GM18498 (cell line): ENCODE measurements at regions not wholly inside any gene's neighbourhood (a gene's known extent, or its start where the extent isn't known, plus 50 kb on each side); places are given as distances from the start of the nearest gene placed in this dataset.
"Not testable (repeated sequence)": the region's sequence is repeated elsewhere in the genome, so short reads cannot be mapped to it uniquely, and the experiment has no call there.

ENCODE experiments used
- ATAC-seq: cut with Tn5 transposase; IDR thresholded peaks from one replicate; pipeline ENCODE4 v1.9.1; 2021; ENCODE audit warnings: mild to moderate bottlenecking, moderate library complexity; ENCODE audit not compliant: unreplicated experiment

- ATAC-seq, result no peak
These were observed 517.2 kb downstream of the NYAP2 start for GRCh38 chr2:225916692-225917091.

GRCh38 chr2:225911019-225911418 lies 511.5 kb downstream of the NYAP2 start:
- no peak for ATAC-seq

- ATAC-seq, result no peak
These were observed 495.6 kb downstream of the NYAP2 start for GRCh38 chr2:225895126-225895525.

- no peak for ATAC-seq
These were observed 494.9 kb downstream of the NYAP2 start for GRCh38 chr2:225894236-225894980.

- ATAC-seq, result no peak
These were observed 493.6 kb downstream of the NYAP2 start for GRCh38 chr2:225893151-225893550.

DNA sequence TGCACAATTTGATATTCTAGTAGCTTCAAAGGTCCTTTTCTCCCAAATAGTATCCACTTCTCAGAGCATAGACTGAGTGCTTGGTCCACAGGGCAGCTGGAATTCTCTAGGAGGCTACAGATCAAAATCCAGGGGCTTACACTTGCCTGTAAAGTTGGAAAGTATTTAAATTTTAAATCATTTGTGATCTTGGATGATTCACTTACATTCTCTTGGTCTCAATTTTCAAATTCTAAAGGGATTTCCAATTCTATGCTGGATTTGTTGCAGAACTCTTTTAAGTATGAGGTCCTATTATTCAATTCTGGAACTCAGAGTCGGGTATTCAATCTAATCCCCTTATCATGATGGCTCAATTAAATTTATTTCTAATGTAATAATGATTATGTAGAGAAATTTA lies 492.3 kb downstream of the NYAP2 start:
- no peak for ATAC-seq

GRCh38 chr2:225891013-225891412 lies 491.5 kb downstream of the NYAP2 start:
- no peak for ATAC-seq

DNA sequence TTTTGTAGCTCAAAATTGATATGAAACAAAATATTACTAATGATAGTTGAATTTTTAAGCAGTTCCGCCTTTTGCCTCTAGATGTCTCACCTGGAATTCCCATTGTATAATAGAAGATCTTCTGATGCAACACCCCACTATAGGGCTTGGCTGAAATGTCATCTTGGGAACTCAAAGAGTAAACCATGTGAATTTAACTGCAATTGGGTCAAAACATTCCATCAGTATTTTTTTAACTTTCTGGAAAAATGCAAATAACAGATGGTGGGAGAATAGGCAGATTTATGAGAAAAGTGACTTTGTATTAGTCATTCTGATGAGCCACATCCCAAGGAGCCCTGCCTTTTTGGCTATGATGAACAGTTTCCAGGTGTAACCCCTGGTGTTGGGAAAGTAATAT lies 489.9 kb downstream of the NYAP2 start:
- peak; percentile 70 for ATAC-seq

DNA sequence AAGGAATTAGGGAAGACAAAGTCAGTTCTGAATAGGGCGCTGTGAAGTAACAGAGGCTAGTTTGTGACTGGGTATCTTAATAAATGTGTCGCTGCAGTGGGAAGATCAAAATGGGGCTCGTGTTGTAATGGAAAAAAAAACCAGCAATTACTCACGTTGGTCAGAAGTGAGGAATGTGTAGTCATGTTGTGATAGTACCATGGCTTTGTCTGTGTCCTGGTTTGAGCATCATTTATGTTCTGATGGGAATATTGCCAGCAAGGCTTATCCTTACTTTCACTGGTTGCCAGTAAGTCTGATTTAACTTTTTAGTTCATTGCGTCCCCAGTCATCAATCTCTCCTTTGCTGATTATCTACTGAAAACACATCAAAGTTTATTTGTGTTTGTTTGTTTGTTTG lies 467.6 kb downstream of the NYAP2 start:
- ATAC-seq, result no peak

DNA sequence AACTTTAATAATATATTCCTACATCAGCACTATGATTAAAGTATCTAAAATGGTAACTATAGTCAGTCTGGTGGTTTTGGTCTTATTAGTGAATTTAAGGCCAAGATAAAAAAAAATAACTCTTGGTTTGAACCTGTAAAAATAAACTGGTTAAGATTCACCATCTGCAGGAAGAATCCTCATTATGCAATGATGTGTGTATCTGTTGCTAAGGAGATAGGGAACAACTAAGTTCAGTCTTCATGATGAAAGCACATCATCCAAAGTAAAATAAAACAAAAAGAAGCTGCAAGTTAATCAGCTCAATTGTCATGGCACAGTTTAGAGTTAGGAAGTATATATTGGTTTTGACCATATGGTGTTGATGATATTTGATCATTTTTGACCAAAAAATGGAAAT lies 466.0 kb downstream of the NYAP2 start:
- ATAC-seq, result no peak

DNA sequence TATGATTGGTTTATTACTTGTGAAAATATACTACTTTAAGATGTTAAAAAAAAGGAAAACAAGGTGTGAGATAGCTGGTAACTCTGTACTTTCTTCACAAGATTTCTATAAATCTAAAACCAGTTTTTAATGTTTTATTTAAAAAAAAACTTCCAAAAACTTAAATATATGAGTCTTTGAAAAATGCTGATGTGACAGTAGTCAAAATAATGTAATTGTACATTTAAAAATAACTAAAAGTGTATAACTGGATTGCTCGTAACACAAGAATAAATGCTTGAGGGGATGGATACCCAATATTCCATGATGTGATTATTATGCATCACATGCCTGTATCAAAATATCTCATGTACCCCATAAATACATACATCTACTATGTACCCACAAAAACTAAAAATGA lies 464.9 kb downstream of the NYAP2 start:
- no peak for ATAC-seq

- ATAC-seq, result no peak
These were observed 443.4 kb downstream of the NYAP2 start for GRCh38 chr2:225842939-225843338.

DNA sequence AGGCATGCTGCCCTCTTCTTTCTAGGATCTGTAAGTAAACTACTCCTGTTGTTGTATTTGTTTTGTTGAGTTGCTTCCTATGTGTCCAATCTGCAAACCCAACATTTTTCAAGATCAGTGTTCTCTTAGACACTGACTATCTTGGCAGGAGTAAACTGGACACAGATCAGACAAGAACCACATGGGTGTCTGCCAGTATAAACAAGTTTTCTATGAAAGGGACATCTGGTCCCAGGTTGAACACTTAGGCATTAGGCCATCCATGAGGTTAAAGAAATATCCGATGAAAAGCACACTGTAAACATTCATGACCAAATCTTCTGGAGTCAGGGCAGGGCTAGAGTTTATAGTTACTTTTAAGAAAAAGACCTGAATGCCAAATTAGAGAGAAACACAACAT lies 441.8 kb downstream of the NYAP2 start:
- no peak for ATAC-seq

DNA sequence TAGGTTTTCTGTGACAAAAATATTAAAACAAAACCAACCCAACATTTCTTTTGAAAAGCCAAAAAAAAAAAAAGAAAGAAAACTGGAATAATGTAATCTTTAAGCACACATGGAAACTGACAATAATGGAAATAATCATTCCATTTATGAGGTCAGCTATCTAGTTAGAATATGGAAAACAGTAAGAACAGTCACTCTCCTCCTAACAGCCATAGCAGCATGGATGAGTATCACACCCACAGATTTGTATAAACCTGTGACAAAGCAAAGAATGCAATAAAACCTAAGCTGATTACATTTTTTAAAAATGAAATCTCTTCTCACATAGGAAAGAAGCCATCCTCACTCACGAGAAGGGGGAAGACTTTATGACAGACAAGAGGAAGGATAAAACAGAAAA lies 437.8 kb downstream of the NYAP2 start:
- no peak for ATAC-seq

- ATAC-seq, result no peak
These were observed 425.4 kb downstream of the NYAP2 start for GRCh38 chr2:225824748-225825449.

DNA sequence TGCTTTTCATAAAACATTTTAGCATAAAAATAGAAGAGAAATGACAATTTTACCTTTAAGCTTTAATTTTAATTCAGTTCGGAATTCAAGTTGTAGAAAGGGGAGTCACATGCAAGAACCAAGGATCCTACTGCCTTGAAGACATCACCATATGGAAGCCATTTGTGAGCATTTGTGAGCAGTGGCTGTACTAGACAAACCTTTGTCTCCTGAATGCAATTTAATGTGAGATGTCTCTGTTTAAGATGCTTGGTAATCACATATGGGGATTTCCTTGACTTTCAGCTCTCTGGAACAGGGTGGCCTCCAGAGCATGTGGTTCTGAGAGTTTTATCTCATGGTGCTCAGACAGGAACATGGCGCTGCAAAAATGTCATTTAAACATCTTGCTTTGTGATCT lies 421.8 kb downstream of the NYAP2 start:
- no peak for ATAC-seq

DNA sequence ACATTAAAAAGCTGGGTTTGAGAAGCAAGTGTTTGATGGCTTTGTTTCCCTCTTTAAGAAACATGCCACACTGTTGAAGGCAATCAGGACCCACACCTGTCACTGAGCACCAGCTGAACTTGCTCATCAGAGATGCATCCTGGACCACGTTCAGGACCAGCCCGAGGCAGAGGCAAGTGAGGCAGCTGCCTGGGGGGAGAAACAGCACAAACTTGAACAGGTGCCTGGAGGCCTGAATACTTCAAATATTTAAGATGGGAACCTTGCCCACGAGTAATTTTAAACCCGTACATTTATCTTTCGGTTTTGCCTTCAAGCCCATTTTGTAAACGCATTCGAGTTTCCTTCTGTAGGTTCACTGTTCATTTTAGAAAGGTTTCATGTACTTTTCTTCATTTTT lies 421.3 kb downstream of the NYAP2 start:
- ATAC-seq, result no peak

- ATAC-seq, result no peak
These were observed 415.0 kb downstream of the NYAP2 start for GRCh38 chr2:225814554-225814953.

- ATAC-seq, result no peak
These were observed 406.6 kb downstream of the NYAP2 start for GRCh38 chr2:225806105-225806504.

DNA sequence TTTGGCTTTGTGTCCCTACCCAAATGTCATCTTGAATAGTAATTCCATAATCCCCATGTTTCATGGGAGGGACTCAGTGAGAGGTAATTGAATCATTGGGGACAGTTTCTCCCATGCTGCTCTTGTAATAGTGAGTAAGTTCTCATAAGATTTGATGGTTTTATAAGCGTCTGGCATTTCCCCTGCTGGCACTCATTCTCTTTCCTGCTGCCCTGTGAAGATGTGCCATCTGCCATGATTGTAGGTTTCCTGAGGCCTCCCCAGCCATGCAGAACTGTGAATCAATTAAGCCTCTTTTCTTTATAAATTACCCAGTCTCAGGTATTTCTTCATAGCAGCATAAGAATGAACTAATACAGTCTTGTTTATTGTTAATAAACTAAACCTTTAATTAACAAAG lies 402.6 kb downstream of the NYAP2 start:
- ATAC-seq, result not testable (repeated sequence)

GRCh38 chr2:225797394-225797793 lies 397.9 kb downstream of the NYAP2 start:
- ATAC-seq, result no peak

DNA sequence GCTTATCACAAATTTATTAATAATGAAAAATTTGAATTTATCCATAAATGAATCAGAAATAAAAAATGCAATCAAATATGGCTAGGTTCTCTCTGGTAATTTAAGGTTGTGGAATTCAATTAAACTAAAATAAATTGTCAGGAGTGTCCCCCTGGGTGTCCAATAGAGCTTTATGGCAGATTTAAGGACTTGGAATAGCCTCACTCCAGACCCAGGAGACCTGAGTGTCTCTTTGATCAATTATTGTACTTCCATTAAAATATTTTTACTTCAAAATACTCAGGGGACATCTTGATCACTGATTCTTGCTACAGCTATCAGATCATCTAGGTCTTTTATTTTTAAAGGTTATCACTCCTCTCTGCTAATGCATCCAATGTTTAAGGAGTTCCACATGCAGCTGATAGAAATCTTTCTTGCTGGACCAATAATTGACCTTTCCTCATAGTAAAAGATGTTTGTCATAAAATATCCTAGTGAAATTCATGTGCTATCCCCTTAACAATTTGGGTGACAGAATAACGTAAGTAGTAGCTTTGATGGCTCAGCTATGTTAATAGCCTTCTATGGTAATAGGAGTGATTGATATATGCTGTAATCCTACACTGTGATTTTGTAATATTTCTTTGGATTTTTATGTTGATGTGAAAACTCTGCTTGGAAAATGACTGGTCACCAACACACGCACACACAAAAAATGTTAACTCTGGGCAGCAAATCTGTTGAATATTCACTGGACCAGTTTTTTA lies 395.3 kb downstream of the NYAP2 start:
- no peak for ATAC-seq
